Spleen (tissue), 11 donors: ENCODE measurements at regions not wholly inside any gene's neighbourhood (a gene's known extent, or its start where the extent isn't known, plus 50 kb on each side); places are given as distances from the start of the nearest gene placed in this dataset.
A peak's percentile ranks its signal among the peaks of the same experiment; 100 is the strongest.

Source experiments
- DNase-seq: peaks from one replicate; pipeline ENCODE4 v3.0.0-alpha.2; 2020
- H3K27ac ChIP-seq, 8 donors: fragments of 200-600 bp; sonication (generic) in 7 of 8; 1 replicate in 4 of 8; 2 replicates in 4 of 8; pipeline versions ENCODE4 v1.5.0 to v1.8.0; 2016 to 2021; ENCODE audit warnings: inconsistent platforms in 4 of 8, mild to moderate bottlenecking in 4 of 8, moderate library complexity in 1 of 8
- H3K27me3 ChIP-seq, 7 donors: fragments of 200-600 bp; sonication (generic) in 6 of 7; replicated peaks in 1 of 7; 1 replicate in 4 of 7; 2 replicates in 3 of 7; pipeline versions ENCODE4 v1.5.0 to v1.8.0; 2016 to 2021; ENCODE audit warnings: inconsistent platforms in 3 of 7, mild to moderate bottlenecking in 1 of 7
- H3K36me3 ChIP-seq, 6 donors: fragments of 200-600 bp; sonication (generic) in 5 of 6; 1 replicate in 4 of 6; 2 replicates in 2 of 6; pipeline versions ENCODE4 v1.5.0 to v1.8.0; 2016 to 2021; ENCODE audit warnings: inconsistent platforms in 2 of 6
- H3K4me1 ChIP-seq, 6 donors: fragments of 200-600 bp; sonication (generic) in 5 of 6; 1 replicate in 3 of 6; 2 replicates in 3 of 6; pipeline versions ENCODE4 v1.5.0 to v1.8.0; 2016 to 2021; ENCODE audit warnings: inconsistent platforms in 3 of 6
- H3K4me3 ChIP-seq, 8 donors: fragments of 200-600 bp; sonication (generic) in 7 of 8; 1 replicate in 4 of 8; 2 replicates in 4 of 8; pipeline versions ENCODE4 v1.5.0 to v1.8.0; 2016 to 2021; ENCODE audit warnings: inconsistent platforms in 4 of 8, mild to moderate bottlenecking in 4 of 8, moderate library complexity in 2 of 8
- H3K9me3 ChIP-seq, 8 donors: fragments of 200-600 bp; sonication (generic) in 7 of 8; 1 replicate in 4 of 8; 2 replicates in 4 of 8; pipeline versions ENCODE4 v1.5.0 to v1.8.0; 2016 to 2021; ENCODE audit warnings: inconsistent platforms in 4 of 8
- CTCF ChIP-seq, 11 experiments: fragments of 200-600 bp in 7 of 11; fragments of 450-650 bp in 4 of 11; sonication (generic) in 4 of 11; IDR thresholded peaks in 8 of 11; conservative IDR thresholded peaks in 3 of 11; 1 replicate in 7 of 11; 2 replicates in 4 of 11; pipeline versions ENCODE4 v1.4.0 to v1.8.0; 2016 to 2021; ENCODE audit warnings: antibody characterized with exemption in 11 of 11, inconsistent platforms in 4 of 11, mild to moderate bottlenecking in 1 of 11
- POLR2A ChIP-seq, 3 donors: fragments of 450-650 bp; IDR thresholded peaks; one replicate each; pipeline ENCODE4 v1.5.1; 2017; ENCODE audit warnings: antibody characterized with exemption in 3 of 3, mild to moderate bottlenecking in 1 of 3
- POLR2AphosphoS5 ChIP-seq, 3 donors: sonication (generic); formaldehyde crosslinking; IDR thresholded peaks; one replicate each; pipeline ENCODE4 v1.5.1; 2017; ENCODE audit warnings: antibody characterized with exemption in 3 of 3
- WGBS, 5 donors: extraction: QIAGEN DNeasy Blood & Tissue Kit in 3 of 5; methylation state at CpG; one replicate each; pipeline versions ENCODE4 v1.1.5 to v1.1.7; 2013 to 2018; 5-methylcytosine and 5-hydroxymethylcytosine counted together
- intact Hi-C: fragments of 100-400 bp; cut with DNase I; formaldehyde crosslinking; loops from one replicate; pipeline ENCODE4 v1.15.0; 2023; ENCODE audit warnings: low total_unique reads
- donor health status: healthy with polysubstance abuse.
- donor health status: DM: no; HTN: no; CAD: no; lungs with moderate emphysema.
- donor health status: DM: no; HTN: no; CAD: no.
- donor health status: Bipolar disorder and iron deficiency.
- donor health status: healthy.
- donor health status: DM: no; HTN: no; CAD: no.
- donor health status: DM: yes; HTN: yes; CAD: no.

GRCh38 chr12:114817571-114818425 is 133.8 kb upstream of the TBX3 start:
- no peak for DNase-seq

GRCh38 chr12:114815026-114815795 is 131.2 kb upstream of the TBX3 start:
- WGBS, 5 donors: 80 to 88% (median 86%) methylated on average over 10 of the region's 10 CpGs
- no peak for TF ChIP-seq CTCF (IDR thresholded peaks at IDR 0.05 in 8 of 11, conservative IDR thresholded peaks at IDR 0.05 in 3 of 11)
- no peak for TF ChIP-seq POLR2A (IDR thresholded peaks at IDR 0.05)
- TF ChIP-seq POLR2AphosphoS5 (IDR thresholded peaks at IDR 0.05): no peak
- DNase-seq: no peak
- Histone ChIP-seq H3K4me1 (no peaks in the 10 kb centered on the region), H3K9me3 (no peaks in the 10 kb centered on the region), H3K27me3 (peaks cover 0 to 12% (median 0%) of the 10 kb centered on the region in 7 donors), H3K27ac (no peak overlapping the region), H3K36me3 (no peaks in the 10 kb centered on the region), H3K4me3 (no peak overlapping the region)
- intact Hi-C loops: no loop called here

More at GRCh38 chr12:114817571-114818425, 133.8 kb upstream of the TBX3 start:
- TF ChIP-seq CTCF (IDR thresholded peaks at IDR 0.05 in 8 of 11, conservative IDR thresholded peaks at IDR 0.05 in 3 of 11) (no peak), POLR2AphosphoS5 (IDR thresholded peaks at IDR 0.05) (peak in 1 of 3 donors; percentile 30)
- Histone ChIP-seq H3K27ac (no peak overlapping the region), H3K4me3 (no peak overlapping the region), H3K27me3 (peaks cover 0 to 3% (median 0%) of the 10 kb centered on the region in 7 donors), H3K9me3 (no peaks in the 10 kb centered on the region), H3K36me3 (no peaks in the 10 kb centered on the region), H3K4me1 (no peaks in the 10 kb centered on the region)
- WGBS, 5 donors: 73 to 84% (median 79%) methylated on average over 23 to 28 of the region's 28 CpGs
- intact Hi-C loops: no loop called here

GRCh38 chr12:114812858-114813761 is 129.1 kb upstream of the TBX3 start:
- no peaks in the 10 kb centered on the region for H3K9me3 ChIP-seq
- intact Hi-C loops: no loop called here
- DNase-seq: no peak
- peaks cover 0 to 12% (median 0%) of the 10 kb centered on the region in 7 donors for H3K27me3 ChIP-seq
- 22 to 49% (median 24%) methylated on average over 19 of the region's 19 CpGs for WGBS, 5 donors
- peak overlapping the region in 1 of 8 donors; percentile 9 for H3K27ac ChIP-seq
- TF ChIP-seq POLR2A (IDR thresholded peaks at IDR 0.05) (no peak), POLR2AphosphoS5 (IDR thresholded peaks at IDR 0.05) (no peak), CTCF (IDR thresholded peaks at IDR 0.05 in 8 of 11, conservative IDR thresholded peaks at IDR 0.05 in 3 of 11) (no peak)
- H3K36me3 ChIP-seq: no peaks in the 10 kb centered on the region
- no peaks in the 10 kb centered on the region for H3K4me1 ChIP-seq
- H3K4me3 ChIP-seq: peak overlapping the region in 1 of 8 donors; percentile 5
